ENCODE measurements at regions not wholly inside any gene's neighbourhood (a gene's known extent, or its start where the extent isn't known, plus 50 kb on each side); places are given as distances from the start of the nearest gene placed in this dataset.

- no peak for TF ChIP-seq CTCF (IDR thresholded peaks at IDR 0.05)
- no peak for TF ChIP-seq POLR2A (IDR thresholded peaks at IDR 0.05)
These were observed 184.4 kb downstream of the SH2D1A start for GRCh38 chrX:124530803-124531202.

All from right lobe of liver (tissue), 4 donors.